ENCODE measurements at regions not wholly inside any gene's neighbourhood (a gene's known extent, or its start where the extent isn't known, plus 50 kb on each side); places are given as distances from the start of the nearest gene placed in this dataset.

- TF ChIP-seq SIN3A (IDR thresholded peaks at IDR 0.05; ENCODE audit: low read depth) = no peak
- no peak for TF ChIP-seq ZBTB33 (IDR thresholded peaks at IDR 0.05; ENCODE audit: extremely low read depth, insufficient replicate concordance, low read length)
- TF ChIP-seq, protein P1, sequence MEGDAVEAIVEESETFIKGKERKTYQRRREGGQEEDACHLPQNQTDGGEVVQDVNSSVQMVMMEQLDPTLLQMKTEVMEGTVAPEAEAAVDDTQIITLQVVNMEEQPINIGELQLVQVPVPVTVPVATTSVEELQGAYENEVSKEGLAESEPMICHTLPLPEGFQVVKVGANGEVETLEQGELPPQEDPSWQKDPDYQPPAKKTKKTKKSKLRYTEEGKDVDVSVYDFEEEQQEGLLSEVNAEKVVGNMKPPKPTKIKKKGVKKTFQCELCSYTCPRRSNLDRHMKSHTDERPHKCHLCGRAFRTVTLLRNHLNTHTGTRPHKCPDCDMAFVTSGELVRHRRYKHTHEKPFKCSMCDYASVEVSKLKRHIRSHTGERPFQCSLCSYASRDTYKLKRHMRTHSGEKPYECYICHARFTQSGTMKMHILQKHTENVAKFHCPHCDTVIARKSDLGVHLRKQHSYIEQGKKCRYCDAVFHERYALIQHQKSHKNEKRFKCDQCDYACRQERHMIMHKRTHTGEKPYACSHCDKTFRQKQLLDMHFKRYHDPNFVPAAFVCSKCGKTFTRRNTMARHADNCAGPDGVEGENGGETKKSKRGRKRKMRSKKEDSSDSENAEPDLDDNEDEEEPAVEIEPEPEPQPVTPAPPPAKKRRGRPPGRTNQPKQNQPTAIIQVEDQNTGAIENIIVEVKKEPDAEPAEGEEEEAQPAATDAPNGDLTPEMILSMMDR (IDR thresholded peaks at IDR 0.05 in 2 of 3, conservative IDR thresholded peaks at IDR 0.05 in 1 of 3; ENCODE audit: borderline replicate concordance in 1 of 3, insufficient read depth in 1 of 3, low read depth in 2 of 3, low read length in 2 of 3) = no peak
- no peak for TF ChIP-seq EZH2phosphoT487 (IDR thresholded peaks at IDR 0.05; ENCODE audit: borderline replicate concordance)
- TF ChIP-seq CBX3 (IDR thresholded peaks at IDR 0.05; ENCODE audit: low read depth) = no peak
- no peak for TF ChIP-seq POLR2A (IDR thresholded peaks at IDR 0.05; ENCODE audit: borderline replicate concordance, extremely low read depth, insufficient read depth, insufficient read length)
- TF ChIP-seq REST (IDR thresholded peaks at IDR 0.05; ENCODE audit: low read depth) = no peak
- TF ChIP-seq SRF (IDR thresholded peaks at IDR 0.05; ENCODE audit: low read depth) = no peak
- no peak for TF ChIP-seq YY1 (IDR thresholded peaks at IDR 0.05; ENCODE audit: extremely low read depth, insufficient replicate concordance, low read depth, low read length)
- no peak for TF ChIP-seq POLR2AphosphoS5 (IDR thresholded peaks at IDR 0.05; ENCODE audit: low read depth, low read length)
- TF ChIP-seq EZH2 (IDR thresholded peaks at IDR 0.05) = no peak
- TF ChIP-seq TCF7L2 (IDR thresholded peaks at IDR 0.05; ENCODE audit: borderline replicate concordance, extremely low read depth, insufficient read depth, insufficient read length) = no peak
- TF ChIP-seq EGR1 (IDR thresholded peaks at IDR 0.05; ENCODE audit: low read depth) = no peak
Observed at GRCh38 chr5:99247346-99247745, 318.5 kb upstream of the CHD1 start.
